ENCODE measurements at regions not wholly inside any gene's neighbourhood (a gene's known extent, or its start where the extent isn't known, plus 50 kb on each side); places are given as distances from the start of the nearest gene placed in this dataset.
"Not testable (repeated sequence)": the region's sequence is repeated elsewhere in the genome, so short reads cannot be mapped to it uniquely, and the experiment has no call there.

- DNase-seq, result no peak
Observed at GRCh38 chr6:51062166-51062722, 243.6 kb downstream of the TFAP2B start.

GRCh38 chr6:51077821-51078518 is 259.3 kb downstream of the TFAP2B start:
- no peak for DNase-seq

GRCh38 chr6:51090343-51090742 is 271.7 kb downstream of the TFAP2B start:
- no peak for DNase-seq

GRCh38 chr6:51093871-51094270 is 275.2 kb downstream of the TFAP2B start:
- DNase-seq, result no peak

GRCh38 chr6:51094271-51094670 is 275.6 kb downstream of the TFAP2B start:
- no peak for DNase-seq

GRCh38 chr6:51098246-51098645 is 279.6 kb downstream of the TFAP2B start:
- no peak for DNase-seq

GRCh38 chr6:51098791-51099190 is 280.1 kb downstream of the TFAP2B start:
- DNase-seq, result no peak

- DNase-seq, result no peak
Observed at GRCh38 chr6:51099201-51099600, 280.5 kb downstream of the TFAP2B start.

GRCh38 chr6:51105357-51105756 is 286.7 kb downstream of the TFAP2B start:
- no peak for DNase-seq

- DNase-seq, result no peak
Observed at GRCh38 chr6:51107769-51108203, 289.1 kb downstream of the TFAP2B start.

GRCh38 chr6:51108563-51109234 is 290.0 kb downstream of the TFAP2B start:
- no peak for DNase-seq

GRCh38 chr6:51112731-51113130 is 294.1 kb downstream of the TFAP2B start:
- DNase-seq, result no peak

- no peak for DNase-seq
Observed at GRCh38 chr6:51116723-51117122, 298.1 kb downstream of the TFAP2B start.

GRCh38 chr6:51118792-51119191 is 300.1 kb downstream of the TFAP2B start:
- DNase-seq, result no peak

- no peak for DNase-seq
Observed at GRCh38 chr6:51120016-51120415, 301.3 kb downstream of the TFAP2B start.

- not testable (repeated sequence) for DNase-seq
Observed at GRCh38 chr6:51121380-51121976, 302.8 kb downstream of the TFAP2B start.

GRCh38 chr6:51129043-51129442 is 310.4 kb downstream of the TFAP2B start:
- DNase-seq, result no peak

- DNase-seq, result no peak
Observed at GRCh38 chr6:51137777-51138176, 319.1 kb downstream of the TFAP2B start.

GRCh38 chr6:51139950-51140385 is 321.3 kb downstream of the TFAP2B start:
- no peak for DNase-seq

GRCh38 chr6:51141080-51141479 is 322.4 kb downstream of the TFAP2B start:
- no peak for DNase-seq

GRCh38 chr6:51147756-51148155 is 329.1 kb downstream of the TFAP2B start:
- no peak for DNase-seq

GRCh38 chr6:51152594-51152993 is 333.9 kb downstream of the TFAP2B start:
- no peak for DNase-seq

- DNase-seq, result no peak
Observed at GRCh38 chr6:51153109-51153508, 334.4 kb downstream of the TFAP2B start.

- DNase-seq, result not testable (repeated sequence)
Observed at GRCh38 chr6:51154925-51155324, 336.3 kb downstream of the TFAP2B start.
